IMR-90 (cell line): ENCODE measurements at regions not wholly inside any gene's neighbourhood (a gene's known extent, or its start where the extent isn't known, plus 50 kb on each side); places are given as distances from the start of the nearest gene placed in this dataset.

ENCODE experiments used
- ATAC-seq: fragments of 200-7000 bp; cut with Tn5 transposase; 2 replicates; pipeline ENCODE4 v1.9.1; 2020; ENCODE audit warnings: low read depth, mild to moderate bottlenecking, moderate library complexity
- BruUV-seq: library from RNA; stranded (reverse); fragments of 400-500 nt; replicated peaks from 2 replicates; lab custom pipeline; 2021; lab: Mats Ljungman, UMichigan
- CTCF ChIA-PET: fragments of 300-600 bp; formaldehyde crosslinking; extraction: SDS; loops from one replicate; lab custom pipeline; 2021; ENCODE audit warnings: antibody characterized with exemption; lab: Yijun Ruan, JAX
- POLR2A ChIA-PET: fragments of 300-600 bp; sonication (Branson Sonifier 250); formaldehyde crosslinking; loops from one replicate; lab custom pipeline; 2022; ENCODE audit warnings: antibody characterized with exemption; ENCODE audit not compliant: unreplicated experiment; lab: Charles Lee
- DNase-seq: peaks from one replicate; pipeline ENCODE4 v3.0.0; 2013
- H2AFZ ChIP-seq: replicated peaks from 2 replicates; pipeline ENCODE3; 2013; ENCODE audit warnings: low read length, mild to moderate bottlenecking; ENCODE audit not compliant: poor library complexity
- H2AK5ac ChIP-seq: 2 replicates; pipeline ENCODE4 v1.6.1; 2013; ENCODE audit warnings: low read depth, low read length, inconsistent platforms
- H2AK9ac ChIP-seq: replicated peaks from 2 replicates; pipeline ENCODE3; 2013; ENCODE audit warnings: mild to moderate bottlenecking, low read depth, low read length, moderate library complexity; ENCODE audit not compliant: poor library complexity
- H2BK120ac ChIP-seq: 2 replicates; pipeline ENCODE4 v1.6.1; 2013; ENCODE audit warnings: low read depth, low read length, inconsistent platforms
- H2BK15ac ChIP-seq: 3 replicates; pipeline ENCODE4 v1.6.1; 2013; ENCODE audit warnings: low read depth, low read length, inconsistent platforms
- H2BK20ac ChIP-seq: 2 replicates; pipeline ENCODE4 v1.6.1; 2013; ENCODE audit warnings: low read depth, mild to moderate bottlenecking, inconsistent platforms, low read length, moderate library complexity
- H2BK5ac ChIP-seq: 2 replicates; pipeline ENCODE4 v1.6.1; 2013; ENCODE audit warnings: mild to moderate bottlenecking, low read depth, low read length, inconsistent platforms; ENCODE audit not compliant: poor library complexity, severe bottlenecking
- H3K14ac ChIP-seq: replicated peaks from 2 replicates; pipeline ENCODE4 v1.6.1; 2013; ENCODE audit warnings: low read depth, low read length, inconsistent platforms
- H3K18ac ChIP-seq: 2 replicates; pipeline ENCODE4 v1.6.1; 2013; ENCODE audit warnings: low read depth, low read length, control low read depth
- H3K23ac ChIP-seq: 2 replicates; pipeline ENCODE4 v1.6.1; 2013; ENCODE audit warnings: low read depth, low read length, inconsistent platforms
- H3K27ac ChIP-seq: 2 replicates; pipeline ENCODE4 v1.5.1; 2013; ENCODE audit warnings: mild to moderate bottlenecking, control low read depth, low read length; ENCODE audit not compliant: insufficient read depth
- H3K27me3 ChIP-seq: 2 replicates; pipeline ENCODE4 v1.6.1; 2013; ENCODE audit warnings: low read length; ENCODE audit not compliant: control insufficient read depth, insufficient read depth
- H3K36me3 ChIP-seq: 2 replicates; pipeline ENCODE4 v1.6.1; 2013; ENCODE audit warnings: low read length, mixed read lengths; ENCODE audit not compliant: control insufficient read depth, insufficient read depth
- H3K4ac ChIP-seq: 2 replicates; pipeline ENCODE4 v1.6.1; 2013; ENCODE audit warnings: low read depth, low read length, inconsistent platforms
- H3K4me1 ChIP-seq: 2 replicates; pipeline ENCODE4 v1.6.1; 2013; ENCODE audit warnings: low read length, mixed read lengths; ENCODE audit not compliant: control insufficient read depth, insufficient read depth
- H3K4me2 ChIP-seq: 2 replicates; pipeline ENCODE4 v1.6.1; 2013; ENCODE audit warnings: low read depth, mild to moderate bottlenecking, control low read depth, low read length, moderate library complexity
- H3K4me3 ChIP-seq: 2 replicates; pipeline ENCODE4 v1.5.1; 2013; ENCODE audit warnings: low read depth, mild to moderate bottlenecking, control low read depth, low read length, moderate library complexity; ENCODE audit not compliant: insufficient read depth
- H3K56ac ChIP-seq: 2 replicates; pipeline ENCODE4 v1.6.1; 2013; ENCODE audit warnings: low read length, inconsistent platforms; ENCODE audit not compliant: insufficient read depth; ENCODE audit errors: extremely low read depth
- H3K79me1 ChIP-seq, 2 experiments: 2 replicates each; pipeline ENCODE4 v1.6.1; 2013; ENCODE audit warnings: low read length in 2 of 2, inconsistent platforms in 1 of 2, low read depth in 1 of 2
- H3K9ac ChIP-seq: 2 replicates; pipeline ENCODE4 v1.6.1; 2013; ENCODE audit warnings: low read depth, low read length, control low read depth
- H3K9me1 ChIP-seq: 2 replicates; pipeline ENCODE4 v1.6.1; 2013; ENCODE audit warnings: low read length, inconsistent platforms; ENCODE audit not compliant: insufficient read depth
- H3K9me3 ChIP-seq: 2 replicates; pipeline ENCODE4 v1.6.1; 2013; ENCODE audit warnings: low read length; ENCODE audit not compliant: control insufficient read depth, insufficient read depth
- H4K20me1 ChIP-seq: 2 replicates; pipeline ENCODE4 v1.6.1; 2013; ENCODE audit warnings: low read length, inconsistent platforms; ENCODE audit not compliant: insufficient read depth
- H4K5ac ChIP-seq: 2 replicates; pipeline ENCODE4 v1.6.1; 2013; ENCODE audit warnings: mild to moderate bottlenecking, low read depth, low read length, control low read depth
- H4K8ac ChIP-seq, 2 experiments: 2 replicates each; pipeline ENCODE4 v1.6.1; 2013; ENCODE audit warnings: low read depth in 2 of 2, low read length in 2 of 2, control low read depth in 1 of 2, inconsistent platforms in 1 of 2
- H4K91ac ChIP-seq: 2 replicates; pipeline ENCODE4 v1.6.1; 2013; ENCODE audit warnings: low read depth, low read length, inconsistent platforms; ENCODE audit not compliant: insufficient read depth
- CEBPB ChIP-seq: IDR thresholded peaks from 2 replicates; pipeline ENCODE4 v1.6.1; 2012; ENCODE audit warnings: low read depth, low read length, improper control_type of control experiment
- WGBS, 2 experiments: methylation state at CpG; one replicate each; pipeline versions ENCODE4 v1.1.5 to v1.1.7; 2013; ENCODE audit warnings: missing lambda C conversion rate in 2 of 2; ENCODE audit not compliant: insufficient read length in 1 of 2; ENCODE audit errors: extremely low coverage in 2 of 2; 5-methylcytosine and 5-hydroxymethylcytosine counted together
- dilution Hi-C: fragments of 300-500 bp; cut with HindIII; formaldehyde crosslinking; loops from one replicate; pipeline ENCODE4 v1.14.3; 2018; ENCODE audit warnings: low sequenced_read_pairs; ENCODE audit not compliant: unreplicated experiment
- in situ Hi-C: fragments of 300-500 bp; cut with MboI; formaldehyde crosslinking; loops from 3 replicates; pipeline ENCODE4 v1.14.3; 2019; ENCODE audit warnings: low sequenced_read_pairs, inconsistent platforms, mixed read lengths
- intact Hi-C: fragments of 100-400 bp; cut with micrococcal nuclease; formaldehyde crosslinking; loops from 2 replicates; pipeline ENCODE4 v1.10.0; 2022
- TF ChIP-seq, protein P1 (sequence below): fragments of 150-350 bp; IDR thresholded peaks from 2 replicates; pipeline ENCODE4 v1.6.1; 2017; ENCODE audit warnings: mild to moderate bottlenecking, antibody characterized with exemption, low read length, low read depth

DNA sequence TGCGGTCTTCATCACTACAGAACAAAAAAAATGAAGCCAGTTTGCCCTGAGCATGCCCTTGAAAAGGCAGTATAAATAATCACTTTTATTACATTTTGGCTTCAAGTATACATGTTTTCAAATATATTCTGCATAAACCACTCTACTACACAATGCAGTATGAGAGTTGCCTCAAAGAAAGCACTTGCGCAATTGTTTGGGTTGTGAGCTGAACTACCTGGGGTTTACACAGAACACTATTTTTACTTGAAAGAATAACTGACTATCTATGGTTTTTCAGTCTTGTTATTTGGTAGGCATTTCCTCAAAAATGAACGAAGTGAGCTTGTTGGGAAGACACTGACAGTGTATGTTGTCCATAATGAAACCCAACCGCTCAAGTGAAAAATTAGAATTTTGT lies 264.4 kb upstream of the KLF12 start:
- no peak overlapping the region for H3K27ac ChIP-seq
- no peak overlapping the region for H2BK20ac ChIP-seq
- H4K20me1 ChIP-seq: no peaks in the 10 kb centered on the region
- H3K9me1 ChIP-seq: no peaks in the 10 kb centered on the region
- H3K56ac ChIP-seq: no peak overlapping the region
- no peak overlapping the region for H3K9ac ChIP-seq
- no peak overlapping the region for H2BK120ac ChIP-seq
- WGBS, 2 experiments: no CpG with 5 or more reads among the region's 4 CpGs
- H2BK15ac ChIP-seq: no peak overlapping the region
- no peak overlapping the region for H4K8ac ChIP-seq
- no peak for ATAC-seq
- dilution Hi-C loops (no loop called here), intact Hi-C loops (no loop called here), in situ Hi-C loops (no loop called here)
- no peak overlapping the region for H3K4me2 ChIP-seq
- BruUV-seq: no TSS peak
- H3K27me3 ChIP-seq: no peaks in the 10 kb centered on the region
- H3K9me3 ChIP-seq: no peaks in the 10 kb centered on the region
- ChIA-PET CTCF (no interaction called here), POLR2A (no interaction called here)
- no peak overlapping the region for H2AK5ac ChIP-seq
- no peak overlapping the region for H4K91ac ChIP-seq
- H4K5ac ChIP-seq: no peak overlapping the region
- H3K4me3 ChIP-seq: no peak overlapping the region
- H3K23ac ChIP-seq: no peak overlapping the region
- H2BK5ac ChIP-seq: no peak overlapping the region
- H3K14ac ChIP-seq: no peak overlapping the region
- H2AFZ ChIP-seq: no peak overlapping the region
- H3K4me1 ChIP-seq: no peaks in the 10 kb centered on the region
- H3K36me3 ChIP-seq: no peaks in the 10 kb centered on the region
- TF ChIP-seq, protein P1, sequence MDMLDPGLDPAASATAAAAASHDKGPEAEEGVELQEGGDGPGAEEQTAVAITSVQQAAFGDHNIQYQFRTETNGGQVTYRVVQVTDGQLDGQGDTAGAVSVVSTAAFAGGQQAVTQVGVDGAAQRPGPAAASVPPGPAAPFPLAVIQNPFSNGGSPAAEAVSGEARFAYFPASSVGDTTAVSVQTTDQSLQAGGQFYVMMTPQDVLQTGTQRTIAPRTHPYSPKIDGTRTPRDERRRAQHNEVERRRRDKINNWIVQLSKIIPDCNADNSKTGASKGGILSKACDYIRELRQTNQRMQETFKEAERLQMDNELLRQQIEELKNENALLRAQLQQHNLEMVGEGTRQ: no peak
- peak; percentile 64 for TF ChIP-seq CEBPB
- no peak overlapping the region for H3K4ac ChIP-seq
- DNase-seq: no peak
- H3K79me1 ChIP-seq: no peaks in the 10 kb centered on the region
- H2AK9ac ChIP-seq: no peak overlapping the region
- no peak overlapping the region for H3K18ac ChIP-seq
